ENCODE measurements at regions not wholly inside any gene's neighbourhood (a gene's known extent, or its start where the extent isn't known, plus 50 kb on each side); places are given as distances from the start of the nearest gene placed in this dataset.
A peak's percentile ranks its signal among the peaks of the same experiment; 100 is the strongest.
"Not testable (repeated sequence)": the region's sequence is repeated elsewhere in the genome, so short reads cannot be mapped to it uniquely, and the experiment has no call there.

GRCh38 chr11:12585861-12586260, 88.4 kb upstream of the TEAD1 start:
- DNase-seq (ENCODE audit: low spot score) = no peak

GRCh38 chr11:12587333-12587991, 86.8 kb upstream of the TEAD1 start:
- no peak for DNase-seq (ENCODE audit: low spot score)

- no peak for DNase-seq (ENCODE audit: low spot score)
Observed at GRCh38 chr11:12591706-12592105, 82.5 kb upstream of the TEAD1 start.

- DNase-seq (ENCODE audit: low spot score) = no peak
Observed at GRCh38 chr11:12592283-12592682, 81.9 kb upstream of the TEAD1 start.

GRCh38 chr11:12595089-12595847, 79.0 kb upstream of the TEAD1 start:
- not testable (repeated sequence) for DNase-seq (ENCODE audit: low spot score)

GRCh38 chr11:12598330-12599256, 75.6 kb upstream of the TEAD1 start:
- DNase-seq (ENCODE audit: low spot score) = no peak

- DNase-seq (ENCODE audit: low spot score) = peak; percentile 37
Observed at GRCh38 chr11:12599408-12600143, 74.6 kb upstream of the TEAD1 start.

GRCh38 chr11:12600829-12601228, 73.4 kb upstream of the TEAD1 start:
- DNase-seq (ENCODE audit: low spot score) = no peak

GRCh38 chr11:12602421-12602820, 71.8 kb upstream of the TEAD1 start:
- DNase-seq (ENCODE audit: low spot score) = no peak

- no peak for DNase-seq (ENCODE audit: low spot score)
Observed at GRCh38 chr11:12603143-12604088, 70.8 kb upstream of the TEAD1 start.

- DNase-seq (ENCODE audit: low spot score) = no peak
Observed at GRCh38 chr11:12604557-12605153, 69.6 kb upstream of the TEAD1 start.

GRCh38 chr11:12606597-12606996, 67.6 kb upstream of the TEAD1 start:
- DNase-seq (ENCODE audit: low spot score) = no peak

- not testable (repeated sequence) for DNase-seq (ENCODE audit: low spot score)
Observed at GRCh38 chr11:12608678-12609077, 65.5 kb upstream of the TEAD1 start.

GRCh38 chr11:12611352-12611751, 62.9 kb upstream of the TEAD1 start:
- no peak for DNase-seq (ENCODE audit: low spot score)

- no peak for DNase-seq (ENCODE audit: low spot score)
Observed at GRCh38 chr11:12617632-12618031, 56.6 kb upstream of the TEAD1 start.

GRCh38 chr11:12618743-12619540, 55.3 kb upstream of the TEAD1 start:
- no peak for DNase-seq (ENCODE audit: low spot score)

GRCh38 chr11:12623869-12624268, 50.4 kb upstream of the TEAD1 start:
- DNase-seq (ENCODE audit: low spot score) = no peak
